ENCODE measurements at regions not wholly inside any gene's neighbourhood (a gene's known extent, or its start where the extent isn't known, plus 50 kb on each side); places are given as distances from the start of the nearest gene placed in this dataset.

DNA sequence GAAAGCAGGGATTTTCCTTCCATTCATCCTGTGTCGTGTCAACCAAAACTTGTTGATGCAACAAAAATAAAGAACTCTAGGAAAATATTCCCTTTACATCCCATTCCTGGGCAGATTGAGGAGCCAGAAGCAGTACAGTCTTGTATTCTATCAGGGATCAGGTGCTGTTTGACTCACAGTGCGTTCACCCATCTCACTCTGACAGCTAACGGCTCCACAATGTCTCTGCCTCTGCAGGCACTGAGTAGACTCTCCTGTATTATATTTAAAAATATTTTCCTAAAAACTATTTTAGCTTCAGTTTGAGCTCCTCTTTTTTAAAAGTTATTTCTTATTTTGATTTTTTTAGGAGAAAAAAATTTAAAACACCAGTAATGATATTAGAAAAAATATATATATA is 600.6 kb upstream of the SALL3 start:
- TF ChIP-seq CTCF (IDR thresholded peaks at IDR 0.05): no peak
- no peak for TF ChIP-seq POLR2A (IDR thresholded peaks at IDR 0.05)
